Peyer's patch (tissue), 4 donors: ENCODE measurements at regions not wholly inside any gene's neighbourhood (a gene's known extent, or its start where the extent isn't known, plus 50 kb on each side); places are given as distances from the start of the nearest gene placed in this dataset.

Experiments used
- POLR2A ChIP-seq, 2 donors: fragments of 450-650 bp; IDR thresholded peaks; one replicate each; pipeline ENCODE4 v1.5.1; 2017; ENCODE audit warnings: antibody characterized with exemption in 2 of 2, mild to moderate bottlenecking in 2 of 2, moderate library complexity in 2 of 2
- TF ChIP-seq, protein P1 (sequence below), 6 experiments: fragments of 450-650 bp in 4 of 6; fragments of 200-600 bp in 2 of 6; sonication (generic) in 1 of 6; IDR thresholded peaks; one replicate each; pipeline ENCODE4 v1.5.1; 2017 to 2019; ENCODE audit warnings: antibody characterized with exemption in 6 of 6, mild to moderate bottlenecking in 3 of 6, moderate library complexity in 1 of 6

GRCh38 chr2:61660511-61661388 lies 122.6 kb upstream of the XPO1 start:
- TF ChIP-seq, protein P1, sequence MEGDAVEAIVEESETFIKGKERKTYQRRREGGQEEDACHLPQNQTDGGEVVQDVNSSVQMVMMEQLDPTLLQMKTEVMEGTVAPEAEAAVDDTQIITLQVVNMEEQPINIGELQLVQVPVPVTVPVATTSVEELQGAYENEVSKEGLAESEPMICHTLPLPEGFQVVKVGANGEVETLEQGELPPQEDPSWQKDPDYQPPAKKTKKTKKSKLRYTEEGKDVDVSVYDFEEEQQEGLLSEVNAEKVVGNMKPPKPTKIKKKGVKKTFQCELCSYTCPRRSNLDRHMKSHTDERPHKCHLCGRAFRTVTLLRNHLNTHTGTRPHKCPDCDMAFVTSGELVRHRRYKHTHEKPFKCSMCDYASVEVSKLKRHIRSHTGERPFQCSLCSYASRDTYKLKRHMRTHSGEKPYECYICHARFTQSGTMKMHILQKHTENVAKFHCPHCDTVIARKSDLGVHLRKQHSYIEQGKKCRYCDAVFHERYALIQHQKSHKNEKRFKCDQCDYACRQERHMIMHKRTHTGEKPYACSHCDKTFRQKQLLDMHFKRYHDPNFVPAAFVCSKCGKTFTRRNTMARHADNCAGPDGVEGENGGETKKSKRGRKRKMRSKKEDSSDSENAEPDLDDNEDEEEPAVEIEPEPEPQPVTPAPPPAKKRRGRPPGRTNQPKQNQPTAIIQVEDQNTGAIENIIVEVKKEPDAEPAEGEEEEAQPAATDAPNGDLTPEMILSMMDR (IDR thresholded peaks at IDR 0.05) = no peak
- TF ChIP-seq POLR2A (IDR thresholded peaks at IDR 0.05) = no peak
